ENCODE measurements at regions not wholly inside any gene's neighbourhood (a gene's known extent, or its start where the extent isn't known, plus 50 kb on each side); places are given as distances from the start of the nearest gene placed in this dataset.
A peak's percentile ranks its signal among the peaks of the same experiment; 100 is the strongest.

DNA sequence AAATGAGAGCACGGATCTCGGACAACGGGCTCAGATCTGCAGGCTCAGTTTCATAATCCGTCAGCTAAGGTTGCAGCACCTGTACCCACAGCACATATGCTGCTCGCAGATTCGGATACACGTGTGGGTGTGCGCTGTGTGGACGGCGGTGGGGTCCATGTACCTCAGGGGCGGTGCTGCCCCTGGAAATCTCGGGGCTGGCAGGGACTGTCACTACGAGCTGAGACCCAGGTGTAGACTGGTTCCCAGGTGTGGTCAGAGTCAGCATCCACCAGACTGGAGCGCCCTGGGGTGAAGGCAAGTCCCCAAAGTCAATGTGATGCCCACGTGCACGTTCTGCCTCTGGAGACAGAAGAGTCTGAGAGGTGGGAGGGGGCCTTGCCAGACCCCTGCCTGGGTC is 989.3 kb downstream of the BRD1 start:
- Histone ChIP-seq H3K4me3 (ENCODE audit: low read length in 2 of 2) (no peak overlapping the region), H2BK15ac (ENCODE audit: low read length) (peak overlapping the region; percentile 15), H2AFZ (ENCODE audit: low read length) (no peak overlapping the region), H3K9me3 (replicated peaks in 1 of 2; ENCODE audit: control insufficient read depth in 2 of 2, insufficient read depth in 1 of 2, low read depth in 1 of 2, low read length in 2 of 2) (peaks cover 0 to 6% of the 10 kb centered on the region in 2 donors), H3K79me1 (ENCODE audit: low read depth, low read length) (no peaks in the 10 kb centered on the region), H2AK5ac (ENCODE audit: low read depth, low read length) (peak overlapping the region; percentile 65), H3K23ac (ENCODE audit: low read depth, low read length, poor library complexity) (no peak overlapping the region), H2BK12ac (ENCODE audit: low read length) (no peak overlapping the region), H3K27ac (replicated peaks; ENCODE audit: low read length) (no peak overlapping the region), H3K27me3 (ENCODE audit: control insufficient read depth in 3 of 3, insufficient read depth in 3 of 3, low read depth in 1 of 3, low read length in 3 of 3) (no peaks in the 10 kb centered on the region), H2BK120ac (ENCODE audit: low read depth, low read length) (no peak overlapping the region), H3K9ac (ENCODE audit: low read depth, low read length, poor library complexity) (peak overlapping the region; percentile 55), H3K4me1 (ENCODE audit: control insufficient read depth in 2 of 2, insufficient read depth in 1 of 2, low read depth in 1 of 2, low read length in 2 of 2) (peaks cover 0 to 5% of the 10 kb centered on the region in 2 donors), H4K8ac (ENCODE audit: low read depth, low read length) (peak overlapping the region; percentile 31), H2BK5ac (ENCODE audit: low read length) (no peak overlapping the region), H4K91ac (ENCODE audit: low read depth, low read length, poor library complexity) (no peak overlapping the region), H3K4me2 (ENCODE audit: insufficient read depth, low read length, poor library complexity, severe bottlenecking) (no peak overlapping the region), H3K4ac (ENCODE audit: low read length) (no peak overlapping the region), H3K14ac (ENCODE audit: low read length) (peak overlapping the region; percentile 65), H3K36me3 (replicated peaks in 1 of 2; ENCODE audit: control insufficient read depth in 2 of 2, insufficient read depth in 2 of 2, low read length in 2 of 2) (peaks cover 0 to 2% of the 10 kb centered on the region in 2 donors), H3K18ac (ENCODE audit: low read length) (peak overlapping the region; percentile 83)
- WGBS, 2 donors (ENCODE audit: extremely low coverage in 2 of 2, insufficient read length in 2 of 2, insufficient replicate concordance in 1 of 2): no CpG with 5 or more reads among the region's 16 CpGs
- no peak for DNase-seq (ENCODE audit: low spot score)

DNA sequence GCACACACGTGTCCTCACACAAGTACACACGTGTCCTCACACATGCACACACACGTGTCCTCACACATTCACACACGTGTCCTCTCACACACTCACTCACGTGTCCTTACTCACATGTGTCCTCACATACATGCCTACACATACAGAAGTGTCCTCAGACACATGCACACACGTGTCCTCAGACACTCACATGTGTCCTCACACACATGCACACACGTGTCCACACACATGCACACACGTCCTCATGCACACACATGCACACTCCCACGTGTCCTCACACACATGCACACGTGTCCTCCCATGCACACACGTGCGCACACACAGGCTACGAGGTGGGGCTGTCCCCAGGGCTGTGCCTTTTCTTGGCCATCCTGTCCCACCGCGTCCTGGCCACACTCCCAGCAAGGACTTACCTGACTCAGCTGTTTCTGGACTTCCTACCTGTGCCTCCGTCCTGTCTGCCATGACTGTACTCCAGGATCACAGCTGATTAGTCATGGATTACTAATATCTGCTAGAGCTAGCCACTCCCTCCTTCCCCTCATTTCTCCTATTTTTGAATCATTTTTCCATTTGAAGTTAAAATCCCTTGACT is 990.2 kb downstream of the BRD1 start:
- Histone ChIP-seq H3K18ac (ENCODE audit: low read length) (peak overlapping the region; percentile 73), H3K36me3 (replicated peaks in 1 of 2; ENCODE audit: control insufficient read depth in 2 of 2, insufficient read depth in 2 of 2, low read length in 2 of 2) (peaks cover 0 to 2% of the 10 kb centered on the region in 2 donors), H4K8ac (ENCODE audit: low read depth, low read length) (no peak overlapping the region), H3K27me3 (ENCODE audit: control insufficient read depth in 3 of 3, insufficient read depth in 3 of 3, low read depth in 1 of 3, low read length in 3 of 3) (no peaks in the 10 kb centered on the region), H3K9ac (ENCODE audit: low read depth, low read length, poor library complexity) (no peak overlapping the region), H3K14ac (ENCODE audit: low read length) (no peak overlapping the region), H2AK5ac (ENCODE audit: low read depth, low read length) (no peak overlapping the region), H3K23ac (ENCODE audit: low read depth, low read length, poor library complexity) (peak overlapping the region; percentile 38), H3K4me1 (ENCODE audit: control insufficient read depth in 2 of 2, insufficient read depth in 1 of 2, low read depth in 1 of 2, low read length in 2 of 2) (peaks cover 0 to 5% of the 10 kb centered on the region in 2 donors), H3K4ac (ENCODE audit: low read length) (no peak overlapping the region), H2AFZ (ENCODE audit: low read length) (no peak overlapping the region), H2BK120ac (ENCODE audit: low read depth, low read length) (no peak overlapping the region), H3K79me1 (ENCODE audit: low read depth, low read length) (no peaks in the 10 kb centered on the region), H3K9me3 (replicated peaks in 1 of 2; ENCODE audit: control insufficient read depth in 2 of 2, insufficient read depth in 1 of 2, low read depth in 1 of 2, low read length in 2 of 2) (peaks cover 0 to 11% of the 10 kb centered on the region in 2 donors), H2BK5ac (ENCODE audit: low read length) (no peak overlapping the region), H2BK15ac (ENCODE audit: low read length) (no peak overlapping the region), H4K91ac (ENCODE audit: low read depth, low read length, poor library complexity) (no peak overlapping the region), H2BK12ac (ENCODE audit: low read length) (no peak overlapping the region), H3K4me2 (ENCODE audit: insufficient read depth, low read length, poor library complexity, severe bottlenecking) (no peak overlapping the region), H3K4me3 (ENCODE audit: low read length in 2 of 2) (no peak overlapping the region), H3K27ac (replicated peaks; ENCODE audit: low read length) (no peak overlapping the region)
- DNase-seq (ENCODE audit: low spot score): no peak
- no CpG with 5 or more reads among the region's 16 CpGs for WGBS, 2 donors (ENCODE audit: extremely low coverage in 2 of 2, insufficient read length in 2 of 2, insufficient replicate concordance in 1 of 2)

DNA sequence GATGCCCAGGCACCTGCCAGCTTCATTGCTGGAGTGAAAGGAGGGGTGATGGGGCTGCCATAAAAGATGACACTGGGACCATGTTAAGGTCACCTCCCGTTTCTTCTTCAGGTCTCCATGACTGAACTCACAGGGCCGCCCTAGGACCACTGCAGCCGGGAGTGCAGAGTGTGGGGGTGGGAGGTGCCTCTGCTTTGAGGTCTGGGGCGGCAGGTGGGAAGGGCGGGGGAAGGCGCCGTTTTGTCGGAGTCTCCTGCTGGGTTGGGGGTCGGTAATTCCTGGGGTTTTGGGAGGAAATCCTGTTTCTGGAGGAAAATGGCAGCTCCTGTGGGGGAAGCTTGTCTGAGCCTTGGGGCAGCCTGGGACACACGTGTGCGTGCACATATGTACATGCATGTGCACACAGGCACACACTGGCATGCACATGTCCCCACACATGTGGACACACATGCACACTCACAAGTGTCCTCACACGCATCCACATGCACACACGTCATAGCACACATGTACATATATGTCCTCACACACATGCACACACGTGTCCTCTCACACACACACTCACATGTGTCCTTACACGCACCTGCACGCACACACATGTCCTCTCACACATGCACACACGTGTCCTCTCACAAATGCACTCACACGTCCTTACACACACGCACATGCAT is 990.9 kb downstream of the BRD1 start:
- Histone ChIP-seq H3K27ac (replicated peaks; ENCODE audit: low read length) (no peak overlapping the region), H3K9me3 (replicated peaks in 1 of 2; ENCODE audit: control insufficient read depth in 2 of 2, insufficient read depth in 1 of 2, low read depth in 1 of 2, low read length in 2 of 2) (peaks cover 0 to 11% of the 10 kb centered on the region in 2 donors), H3K27me3 (ENCODE audit: control insufficient read depth in 3 of 3, insufficient read depth in 3 of 3, low read depth in 1 of 3, low read length in 3 of 3) (no peaks in the 10 kb centered on the region), H2AFZ (ENCODE audit: low read length) (no peak overlapping the region), H3K14ac (ENCODE audit: low read length) (no peak overlapping the region), H3K18ac (ENCODE audit: low read length) (peak overlapping the region; percentile 46), H2BK12ac (ENCODE audit: low read length) (no peak overlapping the region), H2BK120ac (ENCODE audit: low read depth, low read length) (no peak overlapping the region), H3K4me1 (ENCODE audit: control insufficient read depth in 2 of 2, insufficient read depth in 1 of 2, low read depth in 1 of 2, low read length in 2 of 2) (peaks cover 0 to 5% of the 10 kb centered on the region in 2 donors), H3K4me3 (ENCODE audit: low read length in 2 of 2) (peak overlapping the region in 1 of 2 donors; percentile 62), H3K23ac (ENCODE audit: low read depth, low read length, poor library complexity) (no peak overlapping the region), H3K9ac (ENCODE audit: low read depth, low read length, poor library complexity) (no peak overlapping the region), H3K4me2 (ENCODE audit: insufficient read depth, low read length, poor library complexity, severe bottlenecking) (no peak overlapping the region), H2AK5ac (ENCODE audit: low read depth, low read length) (peak overlapping the region; percentile 89), H4K8ac (ENCODE audit: low read depth, low read length) (no peak overlapping the region), H3K4ac (ENCODE audit: low read length) (no peak overlapping the region), H2BK5ac (ENCODE audit: low read length) (no peak overlapping the region), H3K79me1 (ENCODE audit: low read depth, low read length) (no peaks in the 10 kb centered on the region), H4K91ac (ENCODE audit: low read depth, low read length, poor library complexity) (no peak overlapping the region), H3K36me3 (replicated peaks in 1 of 2; ENCODE audit: control insufficient read depth in 2 of 2, insufficient read depth in 2 of 2, low read length in 2 of 2) (peaks cover 0 to 2% of the 10 kb centered on the region in 2 donors), H2BK15ac (ENCODE audit: low read length) (no peak overlapping the region)
- no peak for DNase-seq (ENCODE audit: low spot score)
- no CpG with 5 or more reads among the region's 19 CpGs for WGBS, 2 donors (ENCODE audit: extremely low coverage in 2 of 2, insufficient read length in 2 of 2, insufficient replicate concordance in 1 of 2)

DNA sequence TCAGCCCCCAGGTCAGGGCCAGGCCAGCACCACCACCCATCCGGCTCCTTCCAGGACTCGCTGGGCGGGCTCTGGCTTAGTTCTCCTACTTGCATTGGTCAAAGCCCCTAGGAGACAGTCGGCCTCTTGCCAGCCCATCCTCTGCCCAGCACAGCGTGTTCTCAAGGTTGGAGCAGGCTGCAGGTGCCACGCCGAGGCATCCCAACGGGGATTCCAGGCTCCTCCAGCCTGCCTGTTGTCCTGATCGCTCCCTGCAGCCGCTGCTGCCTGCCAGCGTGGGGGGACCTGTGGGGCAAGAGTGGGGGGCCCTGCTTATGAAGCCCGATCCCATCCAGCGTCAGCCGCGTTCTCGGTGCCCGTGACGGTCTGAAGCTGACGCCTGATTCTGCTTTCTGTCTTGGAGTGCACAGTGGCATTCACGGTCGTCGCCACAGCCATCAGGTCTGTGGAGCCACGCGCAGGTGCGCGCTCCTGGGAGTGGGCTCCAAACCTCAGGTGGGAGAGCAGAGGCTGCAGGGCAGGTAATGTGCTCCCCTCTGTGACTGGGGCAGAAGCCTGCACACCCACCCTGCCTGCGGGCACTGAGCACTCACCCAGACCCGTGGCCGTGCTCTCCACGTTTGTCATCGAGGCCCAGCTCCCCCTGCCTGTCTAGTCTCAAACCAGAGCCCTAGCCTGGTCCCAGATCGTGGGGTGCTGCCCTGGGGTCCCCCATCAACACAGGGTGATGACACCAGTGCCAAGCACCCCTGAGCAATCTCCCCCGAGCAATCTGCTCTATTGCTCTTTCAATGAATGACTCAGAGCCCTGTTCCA is 991.6 kb downstream of the BRD1 start:
- Histone ChIP-seq H3K18ac (ENCODE audit: low read length) (peak overlapping the region; percentile 79), H3K9ac (ENCODE audit: low read depth, low read length, poor library complexity) (no peak overlapping the region), H2BK120ac (ENCODE audit: low read depth, low read length) (no peak overlapping the region), H2BK15ac (ENCODE audit: low read length) (no peak overlapping the region), H2BK5ac (ENCODE audit: low read length) (no peak overlapping the region), H3K14ac (ENCODE audit: low read length) (peak overlapping the region; percentile 71), H4K8ac (ENCODE audit: low read depth, low read length) (no peak overlapping the region), H2AK5ac (ENCODE audit: low read depth, low read length) (peak overlapping the region; percentile 89), H3K9me3 (replicated peaks in 1 of 2; ENCODE audit: control insufficient read depth in 2 of 2, insufficient read depth in 1 of 2, low read depth in 1 of 2, low read length in 2 of 2) (peaks cover 0 to 11% of the 10 kb centered on the region in 2 donors), H4K91ac (ENCODE audit: low read depth, low read length, poor library complexity) (no peak overlapping the region), H2BK12ac (ENCODE audit: low read length) (no peak overlapping the region), H3K4me3 (ENCODE audit: low read length in 2 of 2) (no peak overlapping the region), H3K36me3 (replicated peaks in 1 of 2; ENCODE audit: control insufficient read depth in 2 of 2, insufficient read depth in 2 of 2, low read length in 2 of 2) (peaks cover 0 to 2% of the 10 kb centered on the region in 2 donors), H3K27me3 (ENCODE audit: control insufficient read depth in 3 of 3, insufficient read depth in 3 of 3, low read depth in 1 of 3, low read length in 3 of 3) (no peaks in the 10 kb centered on the region), H3K4ac (ENCODE audit: low read length) (peak overlapping the region; percentile 47), H2AFZ (ENCODE audit: low read length) (no peak overlapping the region), H3K23ac (ENCODE audit: low read depth, low read length, poor library complexity) (no peak overlapping the region), H3K79me1 (ENCODE audit: low read depth, low read length) (no peaks in the 10 kb centered on the region), H3K27ac (replicated peaks; ENCODE audit: low read length) (no peak overlapping the region), H3K4me1 (ENCODE audit: control insufficient read depth in 2 of 2, insufficient read depth in 1 of 2, low read depth in 1 of 2, low read length in 2 of 2) (peaks cover 0 to 5% of the 10 kb centered on the region in 2 donors), H3K4me2 (ENCODE audit: insufficient read depth, low read length, poor library complexity, severe bottlenecking) (no peak overlapping the region)
- WGBS, 2 donors (ENCODE audit: extremely low coverage in 2 of 2, insufficient read length in 2 of 2, insufficient replicate concordance in 1 of 2): no CpG with 5 or more reads among the region's 33 CpGs
- no peak for DNase-seq (ENCODE audit: low spot score)
